Testis (tissue), 2 donors: ENCODE measurements at regions not wholly inside any gene's neighbourhood (a gene's known extent, or its start where the extent isn't known, plus 50 kb on each side); places are given as distances from the start of the nearest gene placed in this dataset.

ENCODE experiments used
- DNase-seq: peaks from one replicate; pipeline ENCODE4 v3.0.0-alpha.2; 2019
- H3K27ac ChIP-seq, 2 donors: fragments of 200-600 bp; sonication (generic); one replicate each; pipeline ENCODE4 v1.5.1; 2019
- H3K27me3 ChIP-seq: fragments of 200-600 bp; sonication (generic); one replicate; pipeline ENCODE4 v1.5.1; 2019
- H3K36me3 ChIP-seq: fragments of 200-600 bp; sonication (generic); one replicate; pipeline ENCODE4 v1.5.1; 2017; ENCODE audit warnings: low read depth; ENCODE audit errors: missing control alignments
- H3K4me1 ChIP-seq: fragments of 200-600 bp; sonication (generic); one replicate; pipeline ENCODE4 v1.5.1; 2019
- H3K4me3 ChIP-seq, 2 donors: fragments of 200-600 bp; sonication (generic); one replicate each; pipeline ENCODE4 v1.5.1; 2017 to 2019
- H3K9me3 ChIP-seq: fragments of 200-600 bp; sonication (generic); one replicate; pipeline ENCODE4 v1.5.1; 2017
- POLR2A ChIP-seq: fragments of 450-650 bp; IDR thresholded peaks from one replicate; pipeline ENCODE4 v1.6.1; 2017; ENCODE audit warnings: antibody characterized with exemption, mild to moderate bottlenecking, moderate library complexity
- WGBS, 2 donors: methylation state at CpG; one replicate each; pipeline ENCODE4 v1.1.5; 2018; 5-methylcytosine and 5-hydroxymethylcytosine counted together
- intact Hi-C: fragments of 100-400 bp; cut with DNase I; formaldehyde crosslinking; loops from one replicate; pipeline ENCODE4 v1.15.1; 2023; ENCODE audit warnings: low total_unique reads
- TF ChIP-seq, protein P1 (sequence below), 3 experiments: fragments of 450-650 bp in 2 of 3; fragments of 200-600 bp in 1 of 3; sonication (generic) in 1 of 3; IDR thresholded peaks; one replicate each; pipeline ENCODE4 v1.5.1; 2016 to 2019; ENCODE audit warnings: antibody characterized with exemption in 3 of 3, mild to moderate bottlenecking in 2 of 3, moderate library complexity in 1 of 3

GRCh38 chr14:87879389-87879788, 113.6 kb downstream of the GALC start:
- no peaks in the 10 kb centered on the region for H3K27me3 ChIP-seq
- 72 to 81% methylated on average over 5 of the region's 5 CpGs for WGBS, 2 donors
- DNase-seq = no peak
- no peak for TF ChIP-seq POLR2A
- TF ChIP-seq, protein P1, sequence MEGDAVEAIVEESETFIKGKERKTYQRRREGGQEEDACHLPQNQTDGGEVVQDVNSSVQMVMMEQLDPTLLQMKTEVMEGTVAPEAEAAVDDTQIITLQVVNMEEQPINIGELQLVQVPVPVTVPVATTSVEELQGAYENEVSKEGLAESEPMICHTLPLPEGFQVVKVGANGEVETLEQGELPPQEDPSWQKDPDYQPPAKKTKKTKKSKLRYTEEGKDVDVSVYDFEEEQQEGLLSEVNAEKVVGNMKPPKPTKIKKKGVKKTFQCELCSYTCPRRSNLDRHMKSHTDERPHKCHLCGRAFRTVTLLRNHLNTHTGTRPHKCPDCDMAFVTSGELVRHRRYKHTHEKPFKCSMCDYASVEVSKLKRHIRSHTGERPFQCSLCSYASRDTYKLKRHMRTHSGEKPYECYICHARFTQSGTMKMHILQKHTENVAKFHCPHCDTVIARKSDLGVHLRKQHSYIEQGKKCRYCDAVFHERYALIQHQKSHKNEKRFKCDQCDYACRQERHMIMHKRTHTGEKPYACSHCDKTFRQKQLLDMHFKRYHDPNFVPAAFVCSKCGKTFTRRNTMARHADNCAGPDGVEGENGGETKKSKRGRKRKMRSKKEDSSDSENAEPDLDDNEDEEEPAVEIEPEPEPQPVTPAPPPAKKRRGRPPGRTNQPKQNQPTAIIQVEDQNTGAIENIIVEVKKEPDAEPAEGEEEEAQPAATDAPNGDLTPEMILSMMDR (IDR thresholded peaks at IDR 0.05) = no peak
- H3K27ac ChIP-seq = no peak overlapping the region
- no peaks in the 10 kb centered on the region for H3K9me3 ChIP-seq
- no peaks in the 10 kb centered on the region for H3K4me1 ChIP-seq
- no peaks in the 10 kb centered on the region for H3K36me3 ChIP-seq
- H3K4me3 ChIP-seq = no peak overlapping the region
- intact Hi-C loops = no loop called here

DNA sequence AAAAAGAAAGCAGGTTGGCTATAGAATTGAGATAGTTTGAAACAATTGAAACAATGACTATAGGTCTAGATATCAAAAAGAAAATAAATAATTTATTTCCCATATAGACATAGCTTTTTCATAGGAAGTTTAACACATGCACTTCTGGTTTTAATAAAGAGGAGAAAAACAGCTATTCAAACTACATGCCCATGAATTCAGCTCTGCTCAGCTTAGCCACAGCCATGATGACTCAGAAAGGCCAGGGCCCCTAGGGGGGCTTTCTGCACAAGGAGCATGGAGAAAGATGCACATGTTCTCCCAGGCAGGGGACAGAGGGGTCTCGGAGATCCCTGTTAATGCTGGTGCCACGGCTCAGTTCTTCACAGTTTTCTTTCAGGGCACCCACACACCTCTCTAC, 114.0 kb downstream of the GALC start:
- Histone ChIP-seq H3K27me3 (no peaks in the 10 kb centered on the region), H3K9me3 (no peaks in the 10 kb centered on the region), H3K4me3 (no peak overlapping the region), H3K27ac (no peak overlapping the region), H3K4me1 (no peaks in the 10 kb centered on the region), H3K36me3 (no peaks in the 10 kb centered on the region)
- intact Hi-C loops = no loop called here
- TF ChIP-seq, protein P1 (IDR thresholded peaks at IDR 0.05) = no peak
- no peak for TF ChIP-seq POLR2A
- DNase-seq = no peak
- 41 to 43% methylated on average over 2 of the region's 2 CpGs for WGBS, 2 donors

DNA sequence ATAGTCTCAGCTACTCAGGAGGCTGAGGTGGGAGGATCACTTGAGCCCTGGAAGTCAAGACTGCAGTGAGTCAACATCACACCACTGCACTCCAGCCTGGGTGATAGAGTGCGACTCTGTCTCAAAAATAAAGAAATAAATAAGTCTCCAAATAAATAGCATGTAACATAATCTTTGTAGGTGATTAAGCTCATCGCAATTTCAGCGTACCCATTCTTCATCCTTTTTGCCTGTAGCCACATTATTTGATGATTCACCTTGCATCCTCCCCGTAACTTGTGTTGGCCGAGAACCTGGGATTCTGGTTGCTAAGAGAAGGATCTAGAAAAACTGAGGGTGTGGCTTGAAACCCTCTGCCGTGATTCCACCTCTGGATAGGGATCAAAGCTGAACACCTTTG, 115.1 kb downstream of the GALC start:
- no peak overlapping the region for H3K27ac ChIP-seq
- no peaks in the 10 kb centered on the region for H3K27me3 ChIP-seq
- intact Hi-C loops = no loop called here
- H3K36me3 ChIP-seq = no peaks in the 10 kb centered on the region
- no peaks in the 10 kb centered on the region for H3K4me1 ChIP-seq
- no peak overlapping the region for H3K4me3 ChIP-seq
- TF ChIP-seq, protein P1 (IDR thresholded peaks at IDR 0.05) = no peak
- no peak for TF ChIP-seq POLR2A
- WGBS, 2 donors = 94 to 97% methylated on average over 6 of the region's 6 CpGs
- DNase-seq = no peak
- H3K9me3 ChIP-seq = no peaks in the 10 kb centered on the region

- TF ChIP-seq, protein P1 (IDR thresholded peaks at IDR 0.05) = no peak
- TF ChIP-seq POLR2A = no peak
- no peak for DNase-seq
- 57 to 71% methylated on average over 2 of the region's 2 CpGs for WGBS, 2 donors
Measured at GRCh38 chr14:87874676-87875075, 118.3 kb downstream of the GALC start.

GRCh38 chr14:87873741-87874140, 119.2 kb downstream of the GALC start:
- TF ChIP-seq, protein P1 (IDR thresholded peaks at IDR 0.05) = no peak
- no peak for TF ChIP-seq POLR2A
- Histone ChIP-seq H3K36me3 (no peaks in the 10 kb centered on the region), H3K27me3 (no peaks in the 10 kb centered on the region), H3K4me1 (no peaks in the 10 kb centered on the region), H3K27ac (no peak overlapping the region), H3K9me3 (no peaks in the 10 kb centered on the region), H3K4me3 (no peak overlapping the region)
- intact Hi-C loops = no loop called here
- no peak for DNase-seq
- 65 to 90% methylated on average over 1 of the region's 1 CpG for WGBS, 2 donors

More at GRCh38 chr14:87874676-87875075, 118.3 kb downstream of the GALC start:
- Histone ChIP-seq H3K4me1 (no peaks in the 10 kb centered on the region), H3K36me3 (no peaks in the 10 kb centered on the region), H3K4me3 (no peak overlapping the region), H3K9me3 (no peaks in the 10 kb centered on the region), H3K27me3 (no peaks in the 10 kb centered on the region), H3K27ac (no peak overlapping the region)
- intact Hi-C loops = no loop called here
